IgD-negative memory B cell (primary cell): ENCODE measurements at regions not wholly inside any gene's neighbourhood (a gene's known extent, or its start where the extent isn't known, plus 50 kb on each side); places are given as distances from the start of the nearest gene placed in this dataset.

ENCODE experiments used
- H3K27ac Mint-ChIP-seq, 3 donors: one replicate each; pipeline ENCODE4 v1.8.0; 2020 to 2022; ENCODE audit warnings: mild to moderate bottlenecking in 3 of 3, mixed read lengths in 3 of 3, moderate library complexity in 1 of 3
- H3K27me3 Mint-ChIP-seq: one replicate; pipeline ENCODE4 v1.8.0; 2021; ENCODE audit warnings: mixed read lengths
- H3K36me3 Mint-ChIP-seq: one replicate; pipeline ENCODE4 v1.8.0; 2020; ENCODE audit warnings: mild to moderate bottlenecking, mixed read lengths
- H3K4me1 Mint-ChIP-seq, 3 donors: one replicate each; pipeline ENCODE4 v1.8.0; 2020 to 2022; ENCODE audit warnings: mixed read lengths in 3 of 3, mild to moderate bottlenecking in 1 of 3
- H3K4me3 Mint-ChIP-seq, 4 donors: one replicate each; pipeline ENCODE4 v1.8.0; 2020 to 2022; ENCODE audit warnings: mild to moderate bottlenecking in 4 of 4, mixed read lengths in 4 of 4, moderate library complexity in 3 of 4
- H3K9me3 Mint-ChIP-seq, 3 donors: one replicate each; pipeline ENCODE4 v1.8.0; 2020 to 2021; ENCODE audit warnings: mixed read lengths in 3 of 3, mild to moderate bottlenecking in 1 of 3

GRCh38 chr13:85652491-85652890 is 146.7 kb downstream of the SLITRK6 start:
- Mint-ChIP-seq H3K36me3 (no peaks in the 10 kb centered on the region), H3K4me3 (no peak overlapping the region), H3K27me3 (no peaks in the 10 kb centered on the region), H3K27ac (no peak overlapping the region), H3K4me1 (no peaks in the 10 kb centered on the region), H3K9me3 (peaks cover 1 to 9% (median 5%) of the 10 kb centered on the region in 3 donors)

GRCh38 chr13:85651440-85651839 is 147.8 kb downstream of the SLITRK6 start:
- Mint-ChIP-seq H3K4me3 (no peak overlapping the region), H3K27me3 (no peaks in the 10 kb centered on the region), H3K9me3 (peaks cover 1 to 8% (median 5%) of the 10 kb centered on the region in 3 donors), H3K36me3 (no peaks in the 10 kb centered on the region), H3K27ac (no peak overlapping the region), H3K4me1 (no peaks in the 10 kb centered on the region)

- Mint-ChIP-seq H3K4me1 (no peaks in the 10 kb centered on the region), H3K36me3 (no peaks in the 10 kb centered on the region), H3K27ac (no peak overlapping the region), H3K27me3 (no peaks in the 10 kb centered on the region), H3K9me3 (peaks cover 1 to 6% (median 5%) of the 10 kb centered on the region in 3 donors), H3K4me3 (no peak overlapping the region)
Observed at GRCh38 chr13:85650613-85651012, 148.6 kb downstream of the SLITRK6 start.

GRCh38 chr13:85640727-85641126 is 158.5 kb downstream of the SLITRK6 start:
- H3K9me3 Mint-ChIP-seq: peaks cover 5 to 8% (median 6%) of the 10 kb centered on the region in 3 donors
- no peaks in the 10 kb centered on the region for H3K36me3 Mint-ChIP-seq
- H3K4me3 Mint-ChIP-seq: no peak overlapping the region
- H3K27me3 Mint-ChIP-seq: no peaks in the 10 kb centered on the region
- H3K4me1 Mint-ChIP-seq: no peaks in the 10 kb centered on the region
- no peak overlapping the region for H3K27ac Mint-ChIP-seq

- Mint-ChIP-seq H3K36me3 (no peaks in the 10 kb centered on the region), H3K9me3 (peaks cover 5 to 8% (median 5%) of the 10 kb centered on the region in 3 donors), H3K27me3 (no peaks in the 10 kb centered on the region), H3K4me3 (no peak overlapping the region), H3K27ac (peak overlapping the region in 1 of 3 donors; percentile 53), H3K4me1 (no peaks in the 10 kb centered on the region)
Observed at GRCh38 chr13:85638815-85639393, 160.3 kb downstream of the SLITRK6 start.

GRCh38 chr13:85638265-85638664 is 161.0 kb downstream of the SLITRK6 start:
- H3K9me3 Mint-ChIP-seq: peaks cover 5 to 8% (median 5%) of the 10 kb centered on the region in 3 donors
- no peaks in the 10 kb centered on the region for H3K27me3 Mint-ChIP-seq
- H3K36me3 Mint-ChIP-seq: no peaks in the 10 kb centered on the region
- H3K4me1 Mint-ChIP-seq: no peaks in the 10 kb centered on the region
- H3K27ac Mint-ChIP-seq: peak overlapping the region in 1 of 3 donors; percentile 53
- no peak overlapping the region for H3K4me3 Mint-ChIP-seq

GRCh38 chr13:85632526-85633195 is 166.6 kb downstream of the SLITRK6 start:
- H3K27me3 Mint-ChIP-seq: no peaks in the 10 kb centered on the region
- H3K4me3 Mint-ChIP-seq: no peak overlapping the region
- no peak overlapping the region for H3K27ac Mint-ChIP-seq
- no peaks in the 10 kb centered on the region for H3K36me3 Mint-ChIP-seq
- H3K9me3 Mint-ChIP-seq: peaks cover 0 to 8% (median 1%) of the 10 kb centered on the region in 3 donors
- H3K4me1 Mint-ChIP-seq: no peaks in the 10 kb centered on the region

- Mint-ChIP-seq H3K27me3 (no peaks in the 10 kb centered on the region), H3K9me3 (peaks cover 0 to 8% (median 1%) of the 10 kb centered on the region in 3 donors), H3K27ac (no peak overlapping the region), H3K4me1 (no peaks in the 10 kb centered on the region), H3K4me3 (no peak overlapping the region), H3K36me3 (no peaks in the 10 kb centered on the region)
Observed at GRCh38 chr13:85631801-85632200, 167.4 kb downstream of the SLITRK6 start.

- Mint-ChIP-seq H3K36me3 (no peaks in the 10 kb centered on the region), H3K27me3 (no peaks in the 10 kb centered on the region), H3K4me3 (no peak overlapping the region), H3K27ac (no peak overlapping the region), H3K4me1 (no peaks in the 10 kb centered on the region), H3K9me3 (peaks cover 0 to 1% (median 0%) of the 10 kb centered on the region in 3 donors)
Observed at GRCh38 chr13:85626603-85627002, 172.6 kb downstream of the SLITRK6 start.

- Mint-ChIP-seq H3K9me3 (peaks cover 1 to 5% (median 2%) of the 10 kb centered on the region in 3 donors), H3K27me3 (no peaks in the 10 kb centered on the region), H3K4me1 (no peaks in the 10 kb centered on the region), H3K4me3 (no peak overlapping the region), H3K27ac (no peak overlapping the region), H3K36me3 (no peaks in the 10 kb centered on the region)
Observed at GRCh38 chr13:85619321-85619720, 179.9 kb downstream of the SLITRK6 start.

GRCh38 chr13:85618521-85618920 is 180.7 kb downstream of the SLITRK6 start:
- H3K4me3 Mint-ChIP-seq: no peak overlapping the region

GRCh38 chr13:85616275-85616674 is 182.9 kb downstream of the SLITRK6 start:
- Mint-ChIP-seq H3K9me3 (peaks cover 0 to 5% (median 2%) of the 10 kb centered on the region in 3 donors), H3K27ac (no peak overlapping the region), H3K36me3 (no peaks in the 10 kb centered on the region), H3K4me1 (no peaks in the 10 kb centered on the region), H3K27me3 (no peaks in the 10 kb centered on the region), H3K4me3 (no peak overlapping the region)

More at GRCh38 chr13:85618521-85618920, 180.7 kb downstream of the SLITRK6 start:
- peaks cover 1 to 5% (median 2%) of the 10 kb centered on the region in 3 donors for H3K9me3 Mint-ChIP-seq
- no peak overlapping the region for H3K27ac Mint-ChIP-seq
- H3K4me1 Mint-ChIP-seq: no peaks in the 10 kb centered on the region
- H3K27me3 Mint-ChIP-seq: no peaks in the 10 kb centered on the region
- H3K36me3 Mint-ChIP-seq: no peaks in the 10 kb centered on the region

- H3K9me3 Mint-ChIP-seq: peaks cover 0 to 5% (median 2%) of the 10 kb centered on the region in 3 donors
- no peaks in the 10 kb centered on the region for H3K27me3 Mint-ChIP-seq
- H3K4me1 Mint-ChIP-seq: no peaks in the 10 kb centered on the region
- no peak overlapping the region for H3K4me3 Mint-ChIP-seq
- H3K27ac Mint-ChIP-seq: no peak overlapping the region
- H3K36me3 Mint-ChIP-seq: no peaks in the 10 kb centered on the region
Observed at GRCh38 chr13:85615031-85615430, 184.2 kb downstream of the SLITRK6 start.

GRCh38 chr13:85610024-85610423 is 189.2 kb downstream of the SLITRK6 start:
- Mint-ChIP-seq H3K36me3 (no peaks in the 10 kb centered on the region), H3K4me3 (no peak overlapping the region), H3K4me1 (no peaks in the 10 kb centered on the region), H3K27me3 (no peaks in the 10 kb centered on the region), H3K27ac (no peak overlapping the region), H3K9me3 (peaks cover 0 to 15% (median 4%) of the 10 kb centered on the region in 3 donors)

- Mint-ChIP-seq H3K36me3 (no peaks in the 10 kb centered on the region), H3K4me1 (no peaks in the 10 kb centered on the region), H3K27me3 (no peaks in the 10 kb centered on the region), H3K4me3 (no peak overlapping the region), H3K9me3 (peaks cover 0 to 15% (median 4%) of the 10 kb centered on the region in 3 donors), H3K27ac (no peak overlapping the region)
Observed at GRCh38 chr13:85608255-85608829, 190.9 kb downstream of the SLITRK6 start.
